ENCODE measurements at regions not wholly inside any gene's neighbourhood (a gene's known extent, or its start where the extent isn't known, plus 50 kb on each side); places are given as distances from the start of the nearest gene placed in this dataset.

DNA sequence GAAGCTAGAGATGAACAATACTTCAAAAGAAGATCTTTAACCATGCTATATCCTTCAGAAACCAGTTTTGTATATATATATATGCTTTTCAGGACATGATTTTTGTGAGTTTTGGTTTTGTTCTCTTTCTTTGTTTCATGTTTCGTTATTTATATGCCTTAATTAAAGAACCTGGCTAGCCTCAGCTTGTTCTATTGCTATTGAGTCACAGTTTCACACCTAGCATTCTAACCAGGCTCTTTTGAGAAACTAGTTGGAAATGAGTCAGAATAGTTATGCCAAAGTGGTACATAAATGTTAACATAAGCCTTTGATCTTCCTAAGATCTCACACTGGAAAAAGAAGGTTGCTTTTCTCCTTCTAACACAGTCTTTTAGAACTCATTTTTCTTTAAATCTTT is 1925.2 kb downstream of the OLFM4 start:
- WGBS, result 75% methylated on average over 1 of the region's 1 CpG
- Histone ChIP-seq H3K9me3 (no peaks in the 10 kb centered on the region), H3K4me3 (no peak overlapping the region), H3K4me1 (no peaks in the 10 kb centered on the region), H3K36me3 (no peaks in the 10 kb centered on the region), H3K27me3 (no peaks in the 10 kb centered on the region), H3K27ac (replicated peaks in 1 of 4) (no peak overlapping the region)
- TF ChIP-seq EP300 (IDR thresholded peaks at IDR 0.05) (no peak), POLR2A (IDR thresholded peaks at IDR 0.05; ENCODE audit: low read depth) (no peak), POLR2AphosphoS5 (IDR thresholded peaks at IDR 0.05) (no peak)
- TF ChIP-seq, protein P1, sequence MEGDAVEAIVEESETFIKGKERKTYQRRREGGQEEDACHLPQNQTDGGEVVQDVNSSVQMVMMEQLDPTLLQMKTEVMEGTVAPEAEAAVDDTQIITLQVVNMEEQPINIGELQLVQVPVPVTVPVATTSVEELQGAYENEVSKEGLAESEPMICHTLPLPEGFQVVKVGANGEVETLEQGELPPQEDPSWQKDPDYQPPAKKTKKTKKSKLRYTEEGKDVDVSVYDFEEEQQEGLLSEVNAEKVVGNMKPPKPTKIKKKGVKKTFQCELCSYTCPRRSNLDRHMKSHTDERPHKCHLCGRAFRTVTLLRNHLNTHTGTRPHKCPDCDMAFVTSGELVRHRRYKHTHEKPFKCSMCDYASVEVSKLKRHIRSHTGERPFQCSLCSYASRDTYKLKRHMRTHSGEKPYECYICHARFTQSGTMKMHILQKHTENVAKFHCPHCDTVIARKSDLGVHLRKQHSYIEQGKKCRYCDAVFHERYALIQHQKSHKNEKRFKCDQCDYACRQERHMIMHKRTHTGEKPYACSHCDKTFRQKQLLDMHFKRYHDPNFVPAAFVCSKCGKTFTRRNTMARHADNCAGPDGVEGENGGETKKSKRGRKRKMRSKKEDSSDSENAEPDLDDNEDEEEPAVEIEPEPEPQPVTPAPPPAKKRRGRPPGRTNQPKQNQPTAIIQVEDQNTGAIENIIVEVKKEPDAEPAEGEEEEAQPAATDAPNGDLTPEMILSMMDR (IDR thresholded peaks at IDR 0.05), result no peak
- intact Hi-C loops (cut with DNase I), result no loop called here
- no peak for DNase-seq (ENCODE audit: extremely low spot score)

DNA sequence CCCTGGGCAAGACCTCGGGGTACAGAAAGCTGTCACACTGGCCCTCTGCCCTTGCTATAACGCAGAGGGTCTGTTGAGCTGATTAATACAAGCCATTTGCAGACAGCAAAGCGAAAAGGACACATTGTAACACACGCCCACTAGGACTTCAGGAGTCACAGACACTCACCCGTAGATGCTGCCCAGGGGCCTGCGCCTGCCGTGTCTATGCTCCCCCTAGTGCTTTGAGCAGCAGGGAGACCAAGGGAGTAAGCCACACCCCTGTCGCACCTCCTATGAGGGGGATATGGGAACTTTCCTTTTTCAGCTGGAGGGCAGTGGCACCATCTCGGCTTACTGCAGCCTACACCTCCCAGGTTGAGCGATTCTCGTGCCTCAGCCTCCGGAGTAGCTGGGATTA is 1930.2 kb downstream of the OLFM4 start:
- H3K4me1 ChIP-seq, result no peaks in the 10 kb centered on the region
- no peak overlapping the region for H3K4me3 ChIP-seq
- 83% methylated on average over 9 of the region's 12 CpGs for WGBS
- no peaks in the 10 kb centered on the region for H3K27me3 ChIP-seq
- intact Hi-C loops (cut with DNase I), result no loop called here
- no peaks in the 10 kb centered on the region for H3K36me3 ChIP-seq
- no peak for DNase-seq (ENCODE audit: extremely low spot score)
- H3K9me3 ChIP-seq, result peaks cover 0 to 20% (median 5%) of the 10 kb centered on the region in 4 donors
- TF ChIP-seq POLR2A (IDR thresholded peaks at IDR 0.05; ENCODE audit: low read depth) (no peak), POLR2AphosphoS5 (IDR thresholded peaks at IDR 0.05) (no peak), EP300 (IDR thresholded peaks at IDR 0.05) (no peak)
- TF ChIP-seq, protein P1 (IDR thresholded peaks at IDR 0.05), result no peak
- H3K27ac ChIP-seq (replicated peaks in 1 of 4), result no peak overlapping the region

DNA sequence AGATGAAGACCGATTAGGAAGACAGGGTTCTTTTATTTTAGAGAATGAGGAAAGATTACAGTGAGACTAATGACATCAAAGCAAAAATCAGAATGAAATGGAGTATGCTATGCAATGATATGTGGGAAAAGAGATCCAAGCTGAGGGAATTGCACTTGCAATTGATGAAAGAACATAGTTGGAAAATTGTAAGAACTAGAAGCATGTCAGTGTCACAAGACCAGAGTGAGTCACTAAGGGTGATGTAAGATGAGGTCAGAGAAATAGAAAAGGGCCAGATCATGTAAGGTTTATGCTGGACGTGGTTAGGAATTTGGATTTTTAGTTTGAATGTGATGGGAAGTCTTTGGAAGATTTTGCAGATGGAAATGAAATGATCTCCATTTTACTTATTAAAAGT is 1937.3 kb downstream of the OLFM4 start:
- intact Hi-C loops (cut with DNase I), result no loop called here
- TF ChIP-seq, protein P1 (IDR thresholded peaks at IDR 0.05), result no peak
- TF ChIP-seq EP300 (IDR thresholded peaks at IDR 0.05), result no peak
- TF ChIP-seq POLR2A (IDR thresholded peaks at IDR 0.05; ENCODE audit: low read depth), result no peak
- no peak for TF ChIP-seq POLR2AphosphoS5 (IDR thresholded peaks at IDR 0.05)
- DNase-seq (ENCODE audit: extremely low spot score), result no peak
- Histone ChIP-seq H3K36me3 (no peaks in the 10 kb centered on the region), H3K9me3 (peaks cover 0 to 8% (median 3%) of the 10 kb centered on the region in 4 donors), H3K27me3 (no peaks in the 10 kb centered on the region), H3K27ac (replicated peaks in 1 of 4) (no peak overlapping the region), H3K4me1 (no peaks in the 10 kb centered on the region), H3K4me3 (no peak overlapping the region)
- WGBS, result 72% methylated on average over 2 of the region's 2 CpGs

DNA sequence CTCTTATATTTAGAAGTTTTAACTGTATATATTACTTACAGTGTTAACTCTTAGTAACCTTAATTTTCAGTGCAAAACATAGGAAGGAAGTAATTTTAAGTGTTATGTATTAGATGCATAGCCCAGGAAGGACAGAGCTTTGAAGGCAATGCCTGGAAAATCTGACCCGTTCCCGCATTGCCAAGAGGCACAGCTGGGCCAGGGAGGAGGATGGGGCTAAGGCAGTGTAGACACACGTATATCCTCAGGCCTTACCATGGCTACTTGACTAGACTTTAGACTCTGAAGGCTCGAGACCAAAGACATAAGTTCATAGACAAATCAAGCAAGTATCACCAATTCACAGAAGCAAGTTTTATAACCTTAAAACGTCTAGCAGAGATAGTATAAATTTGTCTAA is 1944.2 kb downstream of the OLFM4 start:
- no peaks in the 10 kb centered on the region for H3K36me3 ChIP-seq
- TF ChIP-seq EP300 (IDR thresholded peaks at IDR 0.05) (no peak), POLR2AphosphoS5 (IDR thresholded peaks at IDR 0.05) (no peak)
- TF ChIP-seq, protein P1 (IDR thresholded peaks at IDR 0.05), result no peak
- 78% methylated on average over 5 of the region's 5 CpGs for WGBS
- H3K27ac ChIP-seq (replicated peaks in 1 of 4), result no peak overlapping the region
- no peaks in the 10 kb centered on the region for H3K27me3 ChIP-seq
- H3K4me3 ChIP-seq, result no peak overlapping the region
- DNase-seq (ENCODE audit: extremely low spot score), result no peak
- no peaks in the 10 kb centered on the region for H3K9me3 ChIP-seq
- intact Hi-C loops (cut with DNase I), result no loop called here
- no peaks in the 10 kb centered on the region for H3K4me1 ChIP-seq

DNA sequence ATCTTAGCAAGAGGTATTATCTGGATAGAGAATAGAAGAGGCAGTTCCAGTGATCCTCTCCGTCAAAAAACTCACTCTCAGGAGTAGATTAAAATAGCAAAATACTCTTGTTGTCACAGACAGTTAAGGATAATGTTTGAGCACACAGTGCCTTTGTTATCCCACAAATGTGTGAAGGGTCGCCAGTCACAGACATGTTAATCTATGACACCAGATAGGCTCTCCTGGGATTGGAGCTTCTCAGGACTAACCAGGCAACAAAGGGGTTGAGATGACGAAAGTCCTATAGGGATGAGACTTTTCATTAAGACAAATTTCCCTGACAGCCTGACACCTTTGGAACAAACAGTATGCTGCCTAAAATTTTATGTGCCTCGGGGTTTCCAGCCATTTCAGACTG is 1947.1 kb downstream of the OLFM4 start:
- H3K9me3 ChIP-seq, result no peaks in the 10 kb centered on the region
- WGBS, result 86% methylated on average over 4 of the region's 4 CpGs
- H3K27ac ChIP-seq (replicated peaks in 1 of 4), result no peak overlapping the region
- H3K36me3 ChIP-seq, result no peaks in the 10 kb centered on the region
- no peak for DNase-seq (ENCODE audit: extremely low spot score)
- H3K4me1 ChIP-seq, result no peaks in the 10 kb centered on the region
- intact Hi-C loops (cut with DNase I), result no loop called here
- H3K27me3 ChIP-seq, result no peaks in the 10 kb centered on the region
- TF ChIP-seq, protein P1 (IDR thresholded peaks at IDR 0.05), result no peak
- TF ChIP-seq POLR2AphosphoS5 (IDR thresholded peaks at IDR 0.05), result no peak
- no peak for TF ChIP-seq EP300 (IDR thresholded peaks at IDR 0.05)
- no peak for TF ChIP-seq POLR2A (IDR thresholded peaks at IDR 0.05; ENCODE audit: low read depth)
- H3K4me3 ChIP-seq, result no peak overlapping the region

Data from esophagus muscularis mucosa (tissue), 4 donors.